Left hindlimb (tissue), 1 donor: ENCODE measurements at regions not wholly inside any gene's neighbourhood (a gene's known extent, or its start where the extent isn't known, plus 50 kb on each side); places are given as distances from the start of the nearest gene placed in this dataset.
"Not testable (repeated sequence)": the region's sequence is repeated elsewhere in the genome, so short reads cannot be mapped to it uniquely, and the experiment has no call there.

Experiments used
- DNase-seq: peaks from one replicate; pipeline ENCODE4 v3.0.0-alpha.2; 2018

- no peak for DNase-seq
Measured at GRCh38 chr7:21327422-21328409, 100.2 kb upstream of the SP4 start.

- DNase-seq, result no peak
Measured at GRCh38 chr7:21330462-21331178, 97.3 kb upstream of the SP4 start.

- no peak for DNase-seq
Measured at GRCh38 chr7:21334906-21335305, 93.0 kb upstream of the SP4 start.

- DNase-seq, result no peak
Measured at GRCh38 chr7:21336743-21337142, 91.1 kb upstream of the SP4 start.

GRCh38 chr7:21338728-21339164 is 89.1 kb upstream of the SP4 start:
- DNase-seq, result no peak

GRCh38 chr7:21344900-21345299 is 83.0 kb upstream of the SP4 start:
- DNase-seq, result not testable (repeated sequence)

GRCh38 chr7:21345361-21345760 is 82.5 kb upstream of the SP4 start:
- DNase-seq, result no peak

- DNase-seq, result no peak
Measured at GRCh38 chr7:21346297-21346696, 81.6 kb upstream of the SP4 start.

- no peak for DNase-seq
Measured at GRCh38 chr7:21352540-21353387, 75.1 kb upstream of the SP4 start.

GRCh38 chr7:21353388-21353780 is 74.5 kb upstream of the SP4 start:
- DNase-seq, result no peak

- no peak for DNase-seq
Measured at GRCh38 chr7:21354284-21354683, 73.6 kb upstream of the SP4 start.

- no peak for DNase-seq
Measured at GRCh38 chr7:21355406-21355874, 72.4 kb upstream of the SP4 start.

GRCh38 chr7:21356616-21357015 is 71.3 kb upstream of the SP4 start:
- DNase-seq, result no peak

GRCh38 chr7:21357151-21358097 is 70.5 kb upstream of the SP4 start:
- DNase-seq, result no peak

- no peak for DNase-seq
Measured at GRCh38 chr7:21358648-21359047, 69.2 kb upstream of the SP4 start.

GRCh38 chr7:21359163-21359562 is 68.7 kb upstream of the SP4 start:
- DNase-seq, result no peak

- DNase-seq, result no peak
Measured at GRCh38 chr7:21361413-21362125, 66.3 kb upstream of the SP4 start.

GRCh38 chr7:21364801-21365271 is 63.0 kb upstream of the SP4 start:
- DNase-seq, result no peak

- DNase-seq, result no peak
Measured at GRCh38 chr7:21365866-21366624, 61.8 kb upstream of the SP4 start.

- DNase-seq, result no peak
Measured at GRCh38 chr7:21367081-21367480, 60.8 kb upstream of the SP4 start.
